Suprapubic skin (tissue), 4 donors: ENCODE measurements at regions not wholly inside any gene's neighbourhood (a gene's known extent, or its start where the extent isn't known, plus 50 kb on each side); places are given as distances from the start of the nearest gene placed in this dataset.

ENCODE experiments used
- CTCF ChIP-seq, 2 donors: fragments of 200-600 bp in 1 of 2; fragments of 450-650 bp in 1 of 2; sonication (generic) in 1 of 2; IDR thresholded peaks; one replicate each; pipeline ENCODE4 v1.5.1; 2016 to 2019; ENCODE audit warnings: antibody characterized with exemption in 2 of 2, mild to moderate bottlenecking in 1 of 2, moderate library complexity in 1 of 2
- EP300 ChIP-seq: sonication (generic); formaldehyde crosslinking; IDR thresholded peaks from one replicate; pipeline ENCODE4 v1.6.1; 2017; ENCODE audit warnings: antibody characterized with exemption
- POLR2A ChIP-seq, 2 donors: fragments of 450-650 bp; IDR thresholded peaks; one replicate each; pipeline ENCODE4 v1.6.1; 2017; ENCODE audit warnings: antibody characterized with exemption in 2 of 2, mild to moderate bottlenecking in 2 of 2, moderate library complexity in 2 of 2
- POLR2AphosphoS5 ChIP-seq, 3 donors: sonication (generic); formaldehyde crosslinking; IDR thresholded peaks; one replicate each; pipeline ENCODE4 v1.6.1; 2017; ENCODE audit warnings: antibody characterized with exemption in 3 of 3

- TF ChIP-seq POLR2AphosphoS5 (IDR thresholded peaks at IDR 0.05): no peak
- no peak for TF ChIP-seq POLR2A (IDR thresholded peaks at IDR 0.05)
- no peak for TF ChIP-seq CTCF (IDR thresholded peaks at IDR 0.05)
- TF ChIP-seq EP300: no peak
Measured at GRCh38 chr5:18090177-18090576, 455.9 kb downstream of the TAF11L14 start.
